ENCODE measurements at regions not wholly inside any gene's neighbourhood (a gene's known extent, or its start where the extent isn't known, plus 50 kb on each side); places are given as distances from the start of the nearest gene placed in this dataset.
A peak's percentile ranks its signal among the peaks of the same experiment; 100 is the strongest.

- H3K4me3 ChIP-seq (ENCODE audit: control insufficient read depth, low read depth, low read length), result no peak overlapping the region
- DNase-seq (ENCODE audit: low read depth), result no peak
- no peak for TF ChIP-seq CTCF (conservative IDR thresholded peaks at IDR 0.05; ENCODE audit: control insufficient read depth, insufficient read depth, low read depth, low read length)
Observed at GRCh38 chr22:22946131-22946530, 58.5 kb downstream of the IGLL5 start.

- H3K4me3 ChIP-seq (ENCODE audit: control insufficient read depth, low read depth, low read length), result no peak overlapping the region
- peak; percentile 16 for DNase-seq (ENCODE audit: low read depth)
- no peak for TF ChIP-seq CTCF (conservative IDR thresholded peaks at IDR 0.05; ENCODE audit: control insufficient read depth, insufficient read depth, low read depth, low read length)
Observed at GRCh38 chr22:22948651-22949571, 61.3 kb downstream of the IGLL5 start.

- DNase-seq (ENCODE audit: low read depth), result no peak
- no peak for TF ChIP-seq CTCF (conservative IDR thresholded peaks at IDR 0.05; ENCODE audit: control insufficient read depth, insufficient read depth, low read depth, low read length)
- no peak overlapping the region for H3K4me3 ChIP-seq (ENCODE audit: control insufficient read depth, low read depth, low read length)
Observed at GRCh38 chr22:22949953-22950352, 62.3 kb downstream of the IGLL5 start.

- H3K4me3 ChIP-seq (ENCODE audit: control insufficient read depth, low read depth, low read length), result no peak overlapping the region
- TF ChIP-seq CTCF (conservative IDR thresholded peaks at IDR 0.05; ENCODE audit: control insufficient read depth, insufficient read depth, low read depth, low read length), result no peak
- DNase-seq (ENCODE audit: low read depth), result no peak
Observed at GRCh38 chr22:22951035-22951434, 63.4 kb downstream of the IGLL5 start.

GRCh38 chr22:22952531-22953280 lies 65.1 kb downstream of the IGLL5 start:
- H3K4me3 ChIP-seq (ENCODE audit: control insufficient read depth, low read depth, low read length), result no peak overlapping the region
- TF ChIP-seq CTCF (conservative IDR thresholded peaks at IDR 0.05; ENCODE audit: control insufficient read depth, insufficient read depth, low read depth, low read length), result no peak
- DNase-seq (ENCODE audit: low read depth), result no peak

GRCh38 chr22:22953791-22954190 lies 66.2 kb downstream of the IGLL5 start:
- TF ChIP-seq CTCF (conservative IDR thresholded peaks at IDR 0.05; ENCODE audit: control insufficient read depth, insufficient read depth, low read depth, low read length), result no peak
- H3K4me3 ChIP-seq (ENCODE audit: control insufficient read depth, low read depth, low read length), result no peak overlapping the region
- DNase-seq (ENCODE audit: low read depth), result no peak
